Fibroblast of lung (primary cell): ENCODE measurements at regions not wholly inside any gene's neighbourhood (a gene's known extent, or its start where the extent isn't known, plus 50 kb on each side); places are given as distances from the start of the nearest gene placed in this dataset.

Experiments used
- DNase-seq, 2 donors: peaks; one replicate each; pipeline versions ENCODE4 v3.0.0 to v3.0.0-alpha.2; 2010; ENCODE audit warnings: low read depth in 2 of 2
- H2AFZ ChIP-seq: 2 replicates; pipeline ENCODE4 v1.5.1; 2012; ENCODE audit warnings: low read length, control low read depth, inconsistent platforms
- H3K27ac ChIP-seq: 2 replicates; pipeline ENCODE4 v1.5.1; 2011; ENCODE audit warnings: low read length, control low read depth; ENCODE audit not compliant: insufficient read depth
- H3K27me3 ChIP-seq: 2 replicates; pipeline ENCODE4 v1.5.1; 2011; ENCODE audit warnings: mild to moderate bottlenecking, low read length; ENCODE audit not compliant: control insufficient read depth, insufficient read depth
- H3K36me3 ChIP-seq: 2 replicates; pipeline ENCODE4 v1.5.1; 2011; ENCODE audit warnings: low read length; ENCODE audit not compliant: control insufficient read depth, insufficient read depth
- H3K4me1 ChIP-seq: 2 replicates; pipeline ENCODE4 v1.5.1; 2011; ENCODE audit warnings: low read length; ENCODE audit not compliant: control insufficient read depth, insufficient read depth; ENCODE audit errors: extremely low read depth
- H3K4me2 ChIP-seq: 2 replicates; pipeline ENCODE4 v1.5.1; 2011; ENCODE audit warnings: low read length, control low read depth; ENCODE audit not compliant: insufficient read depth; ENCODE audit errors: extremely low read depth
- H3K4me3 ChIP-seq, 4 experiments: fragments of 200-600 bp in 1 of 4; sonication (generic) in 1 of 4; replicated peaks in 1 of 4; 2 replicates each; pipeline ENCODE4 v1.5.1; 2011 to 2016; ENCODE audit warnings: low read length in 4 of 4, low read depth in 3 of 4, mild to moderate bottlenecking in 3 of 4, control low read depth in 2 of 4, inconsistent platforms in 1 of 4, mixed read lengths in 1 of 4; ENCODE audit not compliant: insufficient read depth in 1 of 4; ENCODE audit errors: control extremely low read depth in 1 of 4
- H3K79me2 ChIP-seq: 2 replicates; pipeline ENCODE4 v1.5.1; 2012; ENCODE audit warnings: mild to moderate bottlenecking, low read length, inconsistent platforms; ENCODE audit not compliant: control insufficient read depth, insufficient read depth
- H3K9ac ChIP-seq: 2 replicates; pipeline ENCODE4 v1.5.1; 2011; ENCODE audit warnings: mild to moderate bottlenecking, low read length, control low read depth; ENCODE audit not compliant: insufficient read depth
- H3K9me3 ChIP-seq: 2 replicates; pipeline ENCODE4 v1.5.1; 2012; ENCODE audit warnings: low read depth, low read length; ENCODE audit not compliant: control insufficient read depth, insufficient read depth
- H4K20me1 ChIP-seq: 2 replicates; pipeline ENCODE4 v1.5.1; 2011; ENCODE audit warnings: low read length; ENCODE audit not compliant: control insufficient read depth, insufficient read depth; ENCODE audit errors: extremely low read depth
- CTCF ChIP-seq, 2 donors: IDR thresholded peaks in 1 of 2; conservative IDR thresholded peaks in 1 of 2; 1 replicate in 1 of 2; 2 replicates in 1 of 2; pipeline ENCODE4 v1.5.1; 2011 to 2012; ENCODE audit warnings: low read length in 2 of 2, control low read depth in 1 of 2, inconsistent platforms in 1 of 2, low read depth in 1 of 2, mild to moderate bottlenecking in 1 of 2
- EZH2 ChIP-seq: IDR thresholded peaks from 2 replicates; pipeline ENCODE4 v1.5.1; 2012; ENCODE audit warnings: low read length, control low read depth, mild to moderate bottlenecking; ENCODE audit errors: missing control alignments

- Histone ChIP-seq H4K20me1 (no peaks in the 10 kb centered on the region), H3K4me3 (no peak overlapping the region), H3K4me1 (no peaks in the 10 kb centered on the region), H3K4me2 (no peak overlapping the region), H3K9me3 (no peaks in the 10 kb centered on the region), H3K79me2 (no peaks in the 10 kb centered on the region), H3K36me3 (no peaks in the 10 kb centered on the region), H2AFZ (no peak overlapping the region), H3K27me3 (no peaks in the 10 kb centered on the region), H3K27ac (no peak overlapping the region), H3K9ac (no peak overlapping the region)
- no peak for DNase-seq
- TF ChIP-seq CTCF (conservative IDR thresholded peaks at IDR 0.05 in 1 of 2, IDR thresholded peaks at IDR 0.05 in 1 of 2; ENCODE audit: low read depth in 1 of 2, low read length in 2 of 2) (no peak), EZH2 (no peak)
Measured at GRCh38 chr14:83129496-83129895, 1595.8 kb upstream of the SEL1L start.

GRCh38 chr14:83133981-83134645, 1600.5 kb upstream of the SEL1L start:
- Histone ChIP-seq H2AFZ (no peak overlapping the region), H3K4me3 (no peak overlapping the region), H3K4me2 (no peak overlapping the region), H3K27ac (no peak overlapping the region), H3K36me3 (no peaks in the 10 kb centered on the region), H3K79me2 (no peaks in the 10 kb centered on the region), H3K27me3 (no peaks in the 10 kb centered on the region), H4K20me1 (no peaks in the 10 kb centered on the region), H3K9me3 (no peaks in the 10 kb centered on the region), H3K4me1 (no peaks in the 10 kb centered on the region), H3K9ac (no peak overlapping the region)
- TF ChIP-seq CTCF (conservative IDR thresholded peaks at IDR 0.05 in 1 of 2, IDR thresholded peaks at IDR 0.05 in 1 of 2; ENCODE audit: low read depth in 1 of 2, low read length in 2 of 2): no peak
- TF ChIP-seq EZH2: no peak
- DNase-seq: no peak

GRCh38 chr14:83140756-83141155, 1607.1 kb upstream of the SEL1L start:
- Histone ChIP-seq H3K79me2 (no peaks in the 10 kb centered on the region), H3K4me1 (no peaks in the 10 kb centered on the region)

More at GRCh38 chr14:83140756-83141155, 1607.1 kb upstream of the SEL1L start:
- no peak for TF ChIP-seq CTCF (conservative IDR thresholded peaks at IDR 0.05 in 1 of 2, IDR thresholded peaks at IDR 0.05 in 1 of 2; ENCODE audit: low read depth in 1 of 2, low read length in 2 of 2)
- TF ChIP-seq EZH2: no peak
- Histone ChIP-seq H3K9ac (no peak overlapping the region), H2AFZ (no peak overlapping the region), H3K4me2 (no peak overlapping the region), H3K9me3 (no peaks in the 10 kb centered on the region), H4K20me1 (no peaks in the 10 kb centered on the region), H3K36me3 (no peaks in the 10 kb centered on the region), H3K27me3 (no peaks in the 10 kb centered on the region), H3K27ac (no peak overlapping the region), H3K4me3 (no peak overlapping the region)
- no peak for DNase-seq
